IMR-90 (cell line): ENCODE measurements at regions not wholly inside any gene's neighbourhood (a gene's known extent, or its start where the extent isn't known, plus 50 kb on each side); places are given as distances from the start of the nearest gene placed in this dataset.

Experiments
- ATAC-seq: fragments of 200-7000 bp; cut with Tn5 transposase; 2 replicates; pipeline ENCODE4 v1.9.1; 2020; ENCODE audit warnings: low read depth, mild to moderate bottlenecking, moderate library complexity
- BruUV-seq: library from RNA; stranded (reverse); fragments of 400-500 nt; replicated peaks from 2 replicates; lab custom pipeline; 2021; lab: Mats Ljungman, UMichigan
- CTCF ChIA-PET: fragments of 300-600 bp; formaldehyde crosslinking; extraction: SDS; loops from one replicate; lab custom pipeline; 2021; ENCODE audit warnings: antibody characterized with exemption; lab: Yijun Ruan, JAX
- POLR2A ChIA-PET: fragments of 300-600 bp; sonication (Branson Sonifier 250); formaldehyde crosslinking; loops from one replicate; lab custom pipeline; 2022; ENCODE audit warnings: antibody characterized with exemption; ENCODE audit not compliant: unreplicated experiment; lab: Charles Lee
- DNase-seq: peaks from one replicate; pipeline ENCODE4 v3.0.0; 2013
- H2AFZ ChIP-seq: replicated peaks from 2 replicates; pipeline ENCODE3; 2013; ENCODE audit warnings: low read length, mild to moderate bottlenecking; ENCODE audit not compliant: poor library complexity
- H2AK5ac ChIP-seq: 2 replicates; pipeline ENCODE4 v1.6.1; 2013; ENCODE audit warnings: low read depth, low read length, inconsistent platforms
- H2AK9ac ChIP-seq: replicated peaks from 2 replicates; pipeline ENCODE3; 2013; ENCODE audit warnings: mild to moderate bottlenecking, low read depth, low read length, moderate library complexity; ENCODE audit not compliant: poor library complexity
- H2BK120ac ChIP-seq: 2 replicates; pipeline ENCODE4 v1.6.1; 2013; ENCODE audit warnings: low read depth, low read length, inconsistent platforms
- H2BK15ac ChIP-seq: 3 replicates; pipeline ENCODE4 v1.6.1; 2013; ENCODE audit warnings: low read depth, low read length, inconsistent platforms
- H2BK20ac ChIP-seq: 2 replicates; pipeline ENCODE4 v1.6.1; 2013; ENCODE audit warnings: low read depth, mild to moderate bottlenecking, inconsistent platforms, low read length, moderate library complexity
- H2BK5ac ChIP-seq: 2 replicates; pipeline ENCODE4 v1.6.1; 2013; ENCODE audit warnings: mild to moderate bottlenecking, low read depth, low read length, inconsistent platforms; ENCODE audit not compliant: poor library complexity, severe bottlenecking
- H3K14ac ChIP-seq: replicated peaks from 2 replicates; pipeline ENCODE4 v1.6.1; 2013; ENCODE audit warnings: low read depth, low read length, inconsistent platforms
- H3K18ac ChIP-seq: 2 replicates; pipeline ENCODE4 v1.6.1; 2013; ENCODE audit warnings: low read depth, low read length, control low read depth
- H3K23ac ChIP-seq: 2 replicates; pipeline ENCODE4 v1.6.1; 2013; ENCODE audit warnings: low read depth, low read length, inconsistent platforms
- H3K27ac ChIP-seq: 2 replicates; pipeline ENCODE4 v1.5.1; 2013; ENCODE audit warnings: mild to moderate bottlenecking, control low read depth, low read length; ENCODE audit not compliant: insufficient read depth
- H3K27me3 ChIP-seq: 2 replicates; pipeline ENCODE4 v1.6.1; 2013; ENCODE audit warnings: low read length; ENCODE audit not compliant: control insufficient read depth, insufficient read depth
- H3K36me3 ChIP-seq: 2 replicates; pipeline ENCODE4 v1.6.1; 2013; ENCODE audit warnings: low read length, mixed read lengths; ENCODE audit not compliant: control insufficient read depth, insufficient read depth
- H3K4ac ChIP-seq: 2 replicates; pipeline ENCODE4 v1.6.1; 2013; ENCODE audit warnings: low read depth, low read length, inconsistent platforms
- H3K4me1 ChIP-seq: 2 replicates; pipeline ENCODE4 v1.6.1; 2013; ENCODE audit warnings: low read length, mixed read lengths; ENCODE audit not compliant: control insufficient read depth, insufficient read depth
- H3K4me2 ChIP-seq: 2 replicates; pipeline ENCODE4 v1.6.1; 2013; ENCODE audit warnings: low read depth, mild to moderate bottlenecking, control low read depth, low read length, moderate library complexity
- H3K4me3 ChIP-seq: 2 replicates; pipeline ENCODE4 v1.5.1; 2013; ENCODE audit warnings: low read depth, mild to moderate bottlenecking, control low read depth, low read length, moderate library complexity; ENCODE audit not compliant: insufficient read depth
- H3K56ac ChIP-seq: 2 replicates; pipeline ENCODE4 v1.6.1; 2013; ENCODE audit warnings: low read length, inconsistent platforms; ENCODE audit not compliant: insufficient read depth; ENCODE audit errors: extremely low read depth
- H3K79me1 ChIP-seq, 2 experiments: 2 replicates each; pipeline ENCODE4 v1.6.1; 2013; ENCODE audit warnings: low read length in 2 of 2, inconsistent platforms in 1 of 2, low read depth in 1 of 2
- H3K9ac ChIP-seq: 2 replicates; pipeline ENCODE4 v1.6.1; 2013; ENCODE audit warnings: low read depth, low read length, control low read depth
- H3K9me1 ChIP-seq: 2 replicates; pipeline ENCODE4 v1.6.1; 2013; ENCODE audit warnings: low read length, inconsistent platforms; ENCODE audit not compliant: insufficient read depth
- H3K9me3 ChIP-seq: 2 replicates; pipeline ENCODE4 v1.6.1; 2013; ENCODE audit warnings: low read length; ENCODE audit not compliant: control insufficient read depth, insufficient read depth
- H4K20me1 ChIP-seq: 2 replicates; pipeline ENCODE4 v1.6.1; 2013; ENCODE audit warnings: low read length, inconsistent platforms; ENCODE audit not compliant: insufficient read depth
- H4K5ac ChIP-seq: 2 replicates; pipeline ENCODE4 v1.6.1; 2013; ENCODE audit warnings: mild to moderate bottlenecking, low read depth, low read length, control low read depth
- H4K8ac ChIP-seq, 2 experiments: 2 replicates each; pipeline ENCODE4 v1.6.1; 2013; ENCODE audit warnings: low read depth in 2 of 2, low read length in 2 of 2, control low read depth in 1 of 2, inconsistent platforms in 1 of 2
- H4K91ac ChIP-seq: 2 replicates; pipeline ENCODE4 v1.6.1; 2013; ENCODE audit warnings: low read depth, low read length, inconsistent platforms; ENCODE audit not compliant: insufficient read depth
- BHLHE40 ChIP-seq: fragments of 150-350 bp; IDR thresholded peaks from 2 replicates; pipeline ENCODE4 v1.6.1; 2016; ENCODE audit warnings: mild to moderate bottlenecking, low read depth, low read length
- CEBPB ChIP-seq: IDR thresholded peaks from 2 replicates; pipeline ENCODE4 v1.6.1; 2012; ENCODE audit warnings: low read depth, low read length, improper control_type of control experiment
- CHD1 ChIP-seq: IDR thresholded peaks from 2 replicates; pipeline ENCODE4 v1.6.1; 2012; ENCODE audit warnings: low read depth, low read length, improper control_type of control experiment
- FOS ChIP-seq: fragments of 150-350 bp; IDR thresholded peaks from 2 replicates; pipeline ENCODE4 v1.6.1; 2016; ENCODE audit warnings: low read depth, low read length
- MAFK ChIP-seq: IDR thresholded peaks from 2 replicates; pipeline ENCODE4 v1.6.1; 2012; ENCODE audit warnings: low read depth, low read length, improper control_type of control experiment
- MAZ ChIP-seq: IDR thresholded peaks from 2 replicates; pipeline ENCODE4 v1.6.1; 2012; ENCODE audit warnings: low read depth, mild to moderate bottlenecking, low read length, improper control_type of control experiment, moderate library complexity, borderline replicate concordance
- MXI1 ChIP-seq: IDR thresholded peaks from 2 replicates; pipeline ENCODE4 v1.6.1; 2012; ENCODE audit warnings: low read depth, mild to moderate bottlenecking, low read length, moderate library complexity, borderline replicate concordance
- NFE2L2 ChIP-seq: fragments of 150-350 bp; IDR thresholded peaks from 2 replicates; pipeline ENCODE4 v1.6.1; 2016; ENCODE audit warnings: low read depth, mild to moderate bottlenecking, low read length
- POLR2A ChIP-seq: IDR thresholded peaks from 2 replicates; pipeline ENCODE4 v1.6.1; 2012; ENCODE audit warnings: mild to moderate bottlenecking, low read depth, low read length
- RAD21 ChIP-seq: IDR thresholded peaks from 2 replicates; pipeline ENCODE4 v1.6.1; 2012; ENCODE audit warnings: low read length, improper control_type of control experiment
- RCOR1 ChIP-seq: IDR thresholded peaks from 2 replicates; pipeline ENCODE4 v1.6.1; 2012; ENCODE audit warnings: mild to moderate bottlenecking, low read length, improper control_type of control experiment; ENCODE audit not compliant: insufficient replicate concordance
- RFX5 ChIP-seq: IDR thresholded peaks from 2 replicates; pipeline ENCODE4 v1.8.0; 2012; ENCODE audit warnings: low read depth, mild to moderate bottlenecking, low read length, moderate library complexity
- SMC3 ChIP-seq: fragments of 150-350 bp; IDR thresholded peaks from 2 replicates; pipeline ENCODE4 v1.6.1; 2016; ENCODE audit warnings: low read depth, mild to moderate bottlenecking, antibody characterized with exemption, low read length, moderate library complexity
- USF2 ChIP-seq: fragments of 150-350 bp; IDR thresholded peaks from 2 replicates; pipeline ENCODE4 v1.6.1; 2017; ENCODE audit warnings: mild to moderate bottlenecking, antibody characterized with exemption, low read length, low read depth
- WGBS, 2 experiments: methylation state at CpG; one replicate each; pipeline versions ENCODE4 v1.1.5 to v1.1.7; 2013; ENCODE audit warnings: missing lambda C conversion rate in 2 of 2; ENCODE audit not compliant: insufficient read length in 1 of 2; ENCODE audit errors: extremely low coverage in 2 of 2; 5-methylcytosine and 5-hydroxymethylcytosine counted together
- dilution Hi-C: fragments of 300-500 bp; cut with HindIII; formaldehyde crosslinking; loops from one replicate; pipeline ENCODE4 v1.14.3; 2018; ENCODE audit warnings: low sequenced_read_pairs; ENCODE audit not compliant: unreplicated experiment
- in situ Hi-C: fragments of 300-500 bp; cut with MboI; formaldehyde crosslinking; loops from 3 replicates; pipeline ENCODE4 v1.14.3; 2019; ENCODE audit warnings: low sequenced_read_pairs, inconsistent platforms, mixed read lengths
- intact Hi-C: fragments of 100-400 bp; cut with micrococcal nuclease; formaldehyde crosslinking; loops from 2 replicates; pipeline ENCODE4 v1.10.0; 2022
- TF ChIP-seq, protein P1 (sequence below): conservative IDR thresholded peaks from 2 replicates; pipeline ENCODE4 v1.5.1; 2012; ENCODE audit warnings: mild to moderate bottlenecking, low read depth, low read length, improper control_type of control experiment
- TF ChIP-seq, protein P2 (sequence below): fragments of 150-350 bp; IDR thresholded peaks from 2 replicates; pipeline ENCODE4 v1.6.1; 2016; ENCODE audit warnings: low read depth, mild to moderate bottlenecking, low read length, moderate library complexity, borderline replicate concordance

DNA sequence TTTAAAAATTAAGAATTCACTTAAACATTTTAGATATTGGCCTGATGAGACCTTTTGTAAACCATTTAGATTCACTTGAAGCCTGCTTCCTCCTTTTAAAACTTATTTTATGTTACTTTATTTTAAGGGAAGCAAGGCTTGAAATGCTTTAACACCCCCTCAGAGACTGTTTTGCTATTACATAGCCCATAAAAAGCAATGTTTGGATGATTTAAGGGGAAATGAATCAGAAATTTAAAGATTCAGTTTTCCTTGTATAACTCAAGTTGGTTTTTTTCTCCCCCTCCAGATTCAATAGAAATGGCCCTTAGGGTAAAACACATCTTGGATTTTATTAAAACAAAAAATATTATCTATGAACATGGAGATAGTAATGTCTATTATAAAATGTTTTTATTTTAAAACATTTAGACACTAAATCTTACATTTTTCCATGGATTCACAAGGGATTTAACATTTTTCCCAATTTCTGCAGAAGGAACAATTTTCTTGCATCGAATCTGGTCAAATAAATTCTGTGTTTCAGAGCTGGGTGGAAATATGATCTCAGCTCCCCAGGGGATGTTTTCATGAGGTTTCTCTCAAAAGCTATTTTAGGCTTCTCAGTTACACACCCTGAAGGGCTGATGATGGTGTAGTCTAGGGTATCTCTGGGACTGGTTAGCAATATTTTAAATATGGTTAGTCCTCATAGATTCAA is 69.3 kb upstream of the WARS2 start:
- Histone ChIP-seq H3K27me3 (no peaks in the 10 kb centered on the region), H2BK120ac (no peak overlapping the region), H3K4ac (no peak overlapping the region), H2AK5ac (no peak overlapping the region), H2BK15ac (no peak overlapping the region), H4K8ac (no peak overlapping the region), H3K14ac (no peak overlapping the region), H3K9me1 (no peaks in the 10 kb centered on the region), H3K9me3 (no peaks in the 10 kb centered on the region), H4K91ac (no peak overlapping the region), H3K4me1 (no peaks in the 10 kb centered on the region), H3K4me3 (no peak overlapping the region), H3K23ac (no peak overlapping the region), H2BK20ac (no peak overlapping the region), H2AK9ac (no peak overlapping the region), H2BK5ac (no peak overlapping the region), H3K27ac (no peak overlapping the region), H4K20me1 (no peaks in the 10 kb centered on the region), H3K4me2 (no peak overlapping the region), H3K79me1 (no peaks in the 10 kb centered on the region), H3K36me3 (no peaks in the 10 kb centered on the region), H4K5ac (no peak overlapping the region), H2AFZ (no peak overlapping the region), H3K9ac (no peak overlapping the region), H3K18ac (no peak overlapping the region), H3K56ac (no peak overlapping the region)
- no peak for ATAC-seq
- intact Hi-C loops (no loop called here), in situ Hi-C loops (no loop called here), dilution Hi-C loops (no loop called here)
- no TSS peak for BruUV-seq
- no CpG with 5 or more reads among the region's 1 CpG for WGBS, 2 experiments
- no peak for DNase-seq
- TF ChIP-seq FOS (no peak), MXI1 (no peak), BHLHE40 (no peak), NFE2L2 (no peak), CHD1 (no peak), RAD21 (no peak), MAZ (no peak), RCOR1 (no peak), RFX5 (no peak), SMC3 (no peak), MAFK (no peak), POLR2A (no peak), USF2 (no peak), CEBPB (no peak)
- TF ChIP-seq, protein P1, sequence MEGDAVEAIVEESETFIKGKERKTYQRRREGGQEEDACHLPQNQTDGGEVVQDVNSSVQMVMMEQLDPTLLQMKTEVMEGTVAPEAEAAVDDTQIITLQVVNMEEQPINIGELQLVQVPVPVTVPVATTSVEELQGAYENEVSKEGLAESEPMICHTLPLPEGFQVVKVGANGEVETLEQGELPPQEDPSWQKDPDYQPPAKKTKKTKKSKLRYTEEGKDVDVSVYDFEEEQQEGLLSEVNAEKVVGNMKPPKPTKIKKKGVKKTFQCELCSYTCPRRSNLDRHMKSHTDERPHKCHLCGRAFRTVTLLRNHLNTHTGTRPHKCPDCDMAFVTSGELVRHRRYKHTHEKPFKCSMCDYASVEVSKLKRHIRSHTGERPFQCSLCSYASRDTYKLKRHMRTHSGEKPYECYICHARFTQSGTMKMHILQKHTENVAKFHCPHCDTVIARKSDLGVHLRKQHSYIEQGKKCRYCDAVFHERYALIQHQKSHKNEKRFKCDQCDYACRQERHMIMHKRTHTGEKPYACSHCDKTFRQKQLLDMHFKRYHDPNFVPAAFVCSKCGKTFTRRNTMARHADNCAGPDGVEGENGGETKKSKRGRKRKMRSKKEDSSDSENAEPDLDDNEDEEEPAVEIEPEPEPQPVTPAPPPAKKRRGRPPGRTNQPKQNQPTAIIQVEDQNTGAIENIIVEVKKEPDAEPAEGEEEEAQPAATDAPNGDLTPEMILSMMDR: no peak
- TF ChIP-seq, protein P2, sequence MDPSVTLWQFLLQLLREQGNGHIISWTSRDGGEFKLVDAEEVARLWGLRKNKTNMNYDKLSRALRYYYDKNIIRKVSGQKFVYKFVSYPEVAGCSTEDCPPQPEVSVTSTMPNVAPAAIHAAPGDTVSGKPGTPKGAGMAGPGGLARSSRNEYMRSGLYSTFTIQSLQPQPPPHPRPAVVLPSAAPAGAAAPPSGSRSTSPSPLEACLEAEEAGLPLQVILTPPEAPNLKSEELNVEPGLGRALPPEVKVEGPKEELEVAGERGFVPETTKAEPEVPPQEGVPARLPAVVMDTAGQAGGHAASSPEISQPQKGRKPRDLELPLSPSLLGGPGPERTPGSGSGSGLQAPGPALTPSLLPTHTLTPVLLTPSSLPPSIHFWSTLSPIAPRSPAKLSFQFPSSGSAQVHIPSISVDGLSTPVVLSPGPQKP: no peak
- CTCF ChIA-PET: no interaction called here
- POLR2A ChIA-PET: no interaction called here
